ENCODE measurements at regions not wholly inside any gene's neighbourhood (a gene's known extent, or its start where the extent isn't known, plus 50 kb on each side); places are given as distances from the start of the nearest gene placed in this dataset.
"Not testable (repeated sequence)": the region's sequence is repeated elsewhere in the genome, so short reads cannot be mapped to it uniquely, and the experiment has no call there.

- TF ChIP-seq CTCF (IDR thresholded peaks at IDR 0.05; ENCODE audit: low read depth, low read length) = no peak
- DNase-seq (ENCODE audit: extremely low read depth, low read depth) = no peak
Measured at GRCh38 chr11:134658481-134659225, 246.6 kb upstream of the B3GAT1 start.

- no peak for TF ChIP-seq CTCF (IDR thresholded peaks at IDR 0.05; ENCODE audit: low read depth, low read length)
- no peak for DNase-seq (ENCODE audit: extremely low read depth, low read depth)
Measured at GRCh38 chr11:134657631-134658030, 245.6 kb upstream of the B3GAT1 start.

- TF ChIP-seq CTCF (IDR thresholded peaks at IDR 0.05; ENCODE audit: low read depth, low read length) = no peak
- DNase-seq (ENCODE audit: extremely low read depth, low read depth) = no peak
Measured at GRCh38 chr11:134656861-134657540, 245.0 kb upstream of the B3GAT1 start.

GRCh38 chr11:134656086-134656840 lies 244.2 kb upstream of the B3GAT1 start:
- DNase-seq (ENCODE audit: extremely low read depth, low read depth) = not testable (repeated sequence)

GRCh38 chr11:134655189-134655989 lies 243.3 kb upstream of the B3GAT1 start:
- no peak for DNase-seq (ENCODE audit: extremely low read depth, low read depth)
- TF ChIP-seq CTCF (IDR thresholded peaks at IDR 0.05; ENCODE audit: low read depth, low read length) = no peak

- TF ChIP-seq CTCF (IDR thresholded peaks at IDR 0.05; ENCODE audit: low read depth, low read length) = no peak
- no peak for DNase-seq (ENCODE audit: extremely low read depth, low read depth)
Measured at GRCh38 chr11:134654161-134654915, 242.3 kb upstream of the B3GAT1 start.
